SK-N-SH (cell line): ENCODE measurements at regions not wholly inside any gene's neighbourhood (a gene's known extent, or its start where the extent isn't known, plus 50 kb on each side); places are given as distances from the start of the nearest gene placed in this dataset.

Experiments
- CTCF ChIP-seq: fragments of 200-600 bp; sonication (generic); IDR thresholded peaks from 2 replicates; pipeline ENCODE4 v1.6.1; 2017; ENCODE audit warnings: antibody characterized with exemption, mild to moderate bottlenecking, moderate library complexity
- EP300 ChIP-seq, 2 experiments: IDR thresholded peaks; 2 replicates each; pipeline versions ENCODE4 v1.4.0 to v1.6.1; 2012; ENCODE audit warnings: borderline replicate concordance in 1 of 2, low read depth in 1 of 2, low read length in 1 of 2
- EZH2phosphoT487 ChIP-seq: fragments of 200-600 bp; sonication (generic); IDR thresholded peaks from 2 replicates; pipeline ENCODE4 v1.6.1; 2017; ENCODE audit warnings: low read depth, mixed run types, mild to moderate bottlenecking, antibody characterized with exemption, moderate library complexity, borderline replicate concordance
- FOXJ3 ChIP-seq: sonication (generic); formaldehyde crosslinking; IDR thresholded peaks from 2 replicates; pipeline ENCODE4 v1.5.1; 2020; ENCODE audit warnings: mild to moderate bottlenecking, missing genetic modification reagents
- FOXM1 ChIP-seq: IDR thresholded peaks from 2 replicates; pipeline ENCODE4 v1.4.0; 2012; ENCODE audit warnings: low read depth, mild to moderate bottlenecking
- JUND ChIP-seq: IDR thresholded peaks from 2 replicates; pipeline ENCODE4 v1.4.0; 2012
- MAX ChIP-seq: IDR thresholded peaks from 2 replicates; pipeline ENCODE4 v1.4.0; 2012; ENCODE audit warnings: low read depth
- MXI1 ChIP-seq: IDR thresholded peaks from 2 replicates; pipeline ENCODE4 v1.6.1; 2012; ENCODE audit warnings: mild to moderate bottlenecking, low read depth, low read length, improper control_type of control experiment
- NFIC ChIP-seq: IDR thresholded peaks from 2 replicates; pipeline ENCODE4 v1.4.0; 2012; ENCODE audit warnings: borderline replicate concordance
- RCOR1 ChIP-seq: fragments of 150-350 bp; IDR thresholded peaks from 2 replicates; pipeline ENCODE4 v1.6.1; 2017; ENCODE audit warnings: antibody characterized with exemption, low read length
- TAF1 ChIP-seq: IDR thresholded peaks from 2 replicates; pipeline ENCODE4 v1.6.1; 2012; ENCODE audit warnings: low read depth, mild to moderate bottlenecking, low read length, moderate library complexity, borderline replicate concordance
- TEAD4 ChIP-seq: IDR thresholded peaks from 2 replicates; pipeline ENCODE4 v1.4.0; 2012; ENCODE audit warnings: mild to moderate bottlenecking, borderline replicate concordance; ENCODE audit not compliant: insufficient read depth
- USF2 ChIP-seq: fragments of 150-350 bp; IDR thresholded peaks from 2 replicates; pipeline ENCODE4 v1.6.1; 2017; ENCODE audit warnings: antibody characterized with exemption, low read length, low read depth, borderline replicate concordance
- ZBTB33 ChIP-seq: IDR thresholded peaks from 2 replicates; pipeline ENCODE4 v1.4.0; 2012; ENCODE audit warnings: low read depth, borderline replicate concordance

GRCh38 chr2:220654322-220654721 lies 917.8 kb downstream of the EPHA4 start:
- TF ChIP-seq EZH2phosphoT487 (no peak), MAX (no peak), FOXM1 (no peak), NFIC (no peak), EP300 (IDR thresholded peaks at IDR 0.05; ENCODE audit: borderline replicate concordance in 1 of 2, low read depth in 1 of 2, low read length in 1 of 2) (no peak), CTCF (no peak), TEAD4 (no peak), FOXJ3 (no peak), RCOR1 (no peak), ZBTB33 (no peak), TAF1 (no peak), MXI1 (no peak), JUND (no peak), USF2 (no peak)
